ENCODE measurements at regions not wholly inside any gene's neighbourhood (a gene's known extent, or its start where the extent isn't known, plus 50 kb on each side); places are given as distances from the start of the nearest gene placed in this dataset.

DNA sequence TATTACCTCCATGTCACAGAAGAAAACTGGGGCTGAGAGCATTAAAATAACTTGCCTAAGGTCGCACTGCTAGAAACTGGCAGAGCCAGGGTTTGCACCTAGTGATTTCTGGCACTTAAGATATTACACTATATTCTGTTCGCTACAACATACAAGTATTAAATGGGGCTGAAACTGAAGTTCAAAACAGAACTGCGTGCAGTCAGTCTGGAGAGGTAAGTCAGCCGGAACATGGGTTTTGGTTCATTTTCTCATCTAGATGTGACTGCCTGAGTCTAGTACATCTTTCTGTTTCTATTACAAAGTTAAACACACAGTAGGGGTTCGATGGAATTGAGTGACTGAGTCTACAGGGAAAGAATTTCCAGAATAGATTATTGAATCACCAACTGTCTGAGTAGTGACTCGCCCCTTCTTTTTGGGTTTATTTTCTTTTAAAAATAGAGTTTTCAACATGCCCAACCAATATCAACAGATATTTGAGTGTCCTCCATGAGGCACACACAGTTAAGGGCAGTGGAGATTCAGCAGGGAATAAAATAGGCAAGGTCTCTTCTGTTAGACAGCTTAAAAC is 150.8 kb downstream of the RNF152 start:
- Mint-ChIP-seq H3K4me1 (no peaks in the 10 kb centered on the region), H3K27me3 (no peaks in the 10 kb centered on the region), H3K36me3 (ENCODE audit: low read depth) (no peaks in the 10 kb centered on the region), H3K9me3 (ENCODE audit: low read depth) (no peaks in the 10 kb centered on the region), H3K27ac (no peak overlapping the region), H3K4me3 (no peak overlapping the region)
- POLR2A ChIA-PET, result no interaction called here
- ATAC-seq (no peak), DNase-seq (no peak)
- intact Hi-C loops (cut with DNase I, micrococcal nuclease), result no loop called here
- CTCF ChIA-PET, result no interaction called here

DNA sequence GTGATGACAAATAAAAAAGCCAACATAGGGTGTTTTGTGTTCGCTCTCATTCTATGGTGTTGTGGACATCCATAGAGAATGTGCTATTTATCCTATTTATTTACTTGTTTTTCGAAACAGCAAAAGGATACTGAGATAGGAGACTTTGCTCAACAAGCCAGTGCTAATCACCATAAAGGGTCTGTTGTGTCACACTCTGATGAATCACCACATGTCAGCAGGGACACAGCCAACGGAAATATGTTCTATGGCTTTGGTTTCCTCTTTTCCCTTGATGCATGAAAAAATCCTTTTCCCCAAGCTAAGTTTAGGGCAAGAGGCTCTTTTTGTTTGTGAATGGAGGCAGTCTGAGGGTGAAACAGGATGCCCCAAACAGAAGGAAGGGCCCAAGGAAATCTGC is 154.3 kb downstream of the RNF152 start:
- no peak overlapping the region for H3K4me3 Mint-ChIP-seq
- DNase-seq (no peak), ATAC-seq (no peak)
- H3K9me3 Mint-ChIP-seq (ENCODE audit: low read depth), result no peaks in the 10 kb centered on the region
- ChIA-PET POLR2A (no interaction called here), CTCF (interaction anchor here (0.5 kb wide), 1 partner anchor 102 kb away, joined by 3 read pairs; no protein-coding TSS in a partner anchor)
- intact Hi-C loops (cut with DNase I, micrococcal nuclease), result no loop called here
- H3K27me3 Mint-ChIP-seq, result no peaks in the 10 kb centered on the region
- no peak overlapping the region for H3K27ac Mint-ChIP-seq
- no peaks in the 10 kb centered on the region for H3K36me3 Mint-ChIP-seq (ENCODE audit: low read depth)
- H3K4me1 Mint-ChIP-seq, result no peaks in the 10 kb centered on the region

DNA sequence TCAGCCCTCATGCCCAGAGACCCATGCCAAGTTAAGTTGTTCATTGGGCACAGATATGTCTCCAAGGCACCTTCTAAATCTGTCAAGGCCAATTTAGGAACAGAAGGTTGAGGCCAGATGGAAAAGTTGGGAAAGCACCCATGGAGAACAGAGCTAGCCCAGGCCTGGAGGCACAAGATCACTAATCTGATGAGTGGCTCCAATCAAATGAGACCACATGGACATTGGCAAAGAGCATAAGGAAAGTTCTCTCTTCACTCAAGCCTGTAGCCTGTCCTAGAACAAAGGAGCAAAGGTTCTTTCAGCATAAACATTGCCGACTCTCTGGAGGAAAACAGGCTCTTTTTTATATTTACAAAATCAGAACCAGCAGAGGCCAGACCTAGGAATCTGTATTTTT is 154.8 kb downstream of the RNF152 start:
- ChIA-PET CTCF (interaction anchor here (0.5 kb wide), 1 partner anchor 102 kb away, joined by 3 read pairs; no protein-coding TSS in a partner anchor), POLR2A (no interaction called here)
- DNase-seq (no peak), ATAC-seq (no peak)
- Mint-ChIP-seq H3K4me3 (no peak overlapping the region), H3K4me1 (no peaks in the 10 kb centered on the region), H3K27ac (no peak overlapping the region), H3K36me3 (ENCODE audit: low read depth) (no peaks in the 10 kb centered on the region), H3K9me3 (ENCODE audit: low read depth) (no peaks in the 10 kb centered on the region), H3K27me3 (no peaks in the 10 kb centered on the region)
- intact Hi-C loops (cut with DNase I, micrococcal nuclease), result no loop called here

DNA sequence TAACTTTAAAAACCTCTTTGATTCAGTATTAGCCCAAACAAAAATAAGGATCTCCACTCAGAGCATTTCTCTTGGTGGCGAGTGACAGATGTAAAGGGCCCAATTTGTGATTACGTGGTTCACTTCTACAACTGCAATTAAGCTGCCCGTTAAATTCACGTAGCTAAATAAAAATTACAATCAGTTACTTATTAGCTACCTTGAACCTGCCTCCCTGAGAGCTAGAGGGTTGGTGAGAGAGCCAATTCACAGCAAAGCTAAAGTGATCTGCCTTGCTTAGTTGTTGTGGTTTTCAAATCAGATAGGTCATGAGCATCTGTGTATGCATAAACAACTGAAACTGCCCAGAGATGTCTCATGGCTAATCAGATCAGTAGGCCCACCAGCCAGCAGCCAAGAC is 156.7 kb downstream of the RNF152 start:
- Mint-ChIP-seq H3K36me3 (ENCODE audit: low read depth) (no peaks in the 10 kb centered on the region), H3K27me3 (peaks cover 7% of the 10 kb centered on the region), H3K9me3 (ENCODE audit: low read depth) (no peaks in the 10 kb centered on the region), H3K4me1 (no peaks in the 10 kb centered on the region), H3K27ac (no peak overlapping the region), H3K4me3 (no peak overlapping the region)
- ChIA-PET CTCF (interaction anchor here (1.2 kb wide), 1 partner anchor 12 kb away, joined by 3 read pairs; no protein-coding TSS in a partner anchor), POLR2A (no interaction called here)
- ATAC-seq, result no peak
- intact Hi-C loops (cut with DNase I, micrococcal nuclease), result no loop called here
- DNase-seq, result no peak

DNA sequence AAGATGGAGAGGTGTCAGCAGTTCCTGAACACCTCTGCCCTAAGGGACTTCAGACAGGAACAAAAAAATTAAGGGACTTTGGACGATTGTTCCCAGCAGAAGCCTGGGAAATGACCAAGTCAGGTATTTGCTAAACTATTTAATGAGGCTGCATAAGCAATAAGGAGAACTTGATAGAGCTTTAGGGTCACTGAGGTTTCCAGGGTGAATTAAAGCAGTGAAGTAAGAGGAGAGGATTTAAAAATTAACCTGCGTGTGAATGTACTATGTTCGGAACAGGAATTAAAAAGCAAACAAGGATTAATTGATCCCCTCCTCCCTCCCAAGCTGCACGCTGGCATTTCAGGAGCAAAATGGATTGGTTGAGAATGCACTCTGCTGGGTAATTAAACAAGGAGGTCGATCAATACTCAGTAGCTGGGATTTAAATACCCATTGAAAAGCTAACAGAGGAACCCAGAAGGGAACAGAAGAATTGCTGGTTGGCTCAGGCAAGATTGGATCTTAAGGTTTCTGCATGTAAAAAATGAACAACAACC is 157.2 kb downstream of the RNF152 start:
- ChIA-PET POLR2A (no interaction called here), CTCF (interaction anchor here (1.2 to 1.5 kb wide), 2 partner anchors 11 to 154 kb away, joined by 3 read pairs; no protein-coding TSS in a partner anchor)
- no peaks in the 10 kb centered on the region for H3K36me3 Mint-ChIP-seq (ENCODE audit: low read depth)
- intact Hi-C loops (cut with DNase I, micrococcal nuclease), result no loop called here
- no peaks in the 10 kb centered on the region for H3K9me3 Mint-ChIP-seq (ENCODE audit: low read depth)
- H3K4me3 Mint-ChIP-seq, result no peak overlapping the region
- no peak for DNase-seq
- no peak for ATAC-seq
- no peaks in the 10 kb centered on the region for H3K4me1 Mint-ChIP-seq
- H3K27ac Mint-ChIP-seq, result no peak overlapping the region
- peaks cover 7% of the 10 kb centered on the region for H3K27me3 Mint-ChIP-seq

DNA sequence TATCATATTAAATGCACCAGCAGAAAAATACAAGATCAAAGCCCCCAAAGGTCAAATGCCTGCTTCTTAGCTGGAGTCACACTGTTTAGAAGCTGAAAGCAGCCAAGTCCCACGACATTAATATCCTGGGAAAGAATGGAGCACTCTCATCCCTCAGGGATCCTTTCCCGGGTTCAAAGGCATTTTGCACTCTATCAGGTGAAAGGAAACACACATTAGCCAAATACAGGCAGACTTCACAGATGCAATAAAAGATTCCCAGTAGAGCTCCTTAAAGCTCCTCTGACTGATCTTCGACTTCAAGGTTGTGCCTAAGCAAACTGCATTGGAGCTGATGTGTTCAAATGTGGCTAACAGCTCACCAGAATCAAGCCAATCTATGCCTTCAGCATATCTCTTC is 158.4 kb downstream of the RNF152 start:
- ATAC-seq, result no peak
- CTCF ChIA-PET, result interaction anchor here (0.7 to 1.5 kb wide), 2 partner anchors 153 to 319 kb away, joined by 3 read pairs; no protein-coding TSS in a partner anchor

DNA sequence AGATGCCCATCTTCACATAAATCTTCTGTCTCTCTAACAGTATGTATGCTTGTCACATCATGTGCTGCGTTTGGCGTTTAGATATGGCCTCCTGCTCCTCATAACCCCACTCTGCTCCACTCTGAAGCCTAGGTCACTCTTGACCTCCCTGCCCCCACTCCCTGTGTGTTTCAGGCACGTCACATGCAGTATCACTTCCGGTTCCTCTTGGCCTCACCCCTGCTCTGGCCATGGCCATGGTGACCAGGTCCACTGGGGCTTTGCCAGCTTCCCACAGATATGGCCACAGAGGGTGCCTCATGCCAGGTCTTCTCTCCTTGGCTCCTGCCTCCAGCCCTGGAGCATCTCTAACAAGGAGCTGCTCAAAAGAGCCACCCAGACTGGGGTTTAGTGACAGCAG is 160.0 kb downstream of the RNF152 start:
- Mint-ChIP-seq H3K4me1 (no peaks in the 10 kb centered on the region), H3K9me3 (ENCODE audit: low read depth) (no peaks in the 10 kb centered on the region), H3K27ac (no peak overlapping the region), H3K4me3 (no peak overlapping the region), H3K36me3 (ENCODE audit: low read depth) (no peaks in the 10 kb centered on the region), H3K27me3 (peaks cover 12% of the 10 kb centered on the region)
- intact Hi-C loops (cut with DNase I, micrococcal nuclease), result no loop called here
- ChIA-PET CTCF (no interaction called here), POLR2A (no interaction called here)
- ATAC-seq (no peak), DNase-seq (no peak)

More for the DNA sequence above, 158.4 kb downstream of the RNF152 start:
- Mint-ChIP-seq H3K36me3 (ENCODE audit: low read depth) (no peaks in the 10 kb centered on the region), H3K27me3 (peaks cover 12% of the 10 kb centered on the region), H3K9me3 (ENCODE audit: low read depth) (no peaks in the 10 kb centered on the region), H3K4me3 (no peak overlapping the region), H3K27ac (no peak overlapping the region), H3K4me1 (no peaks in the 10 kb centered on the region)
- no peak for DNase-seq
- POLR2A ChIA-PET, result no interaction called here
- intact Hi-C loops (cut with DNase I, micrococcal nuclease), result no loop called here

DNA sequence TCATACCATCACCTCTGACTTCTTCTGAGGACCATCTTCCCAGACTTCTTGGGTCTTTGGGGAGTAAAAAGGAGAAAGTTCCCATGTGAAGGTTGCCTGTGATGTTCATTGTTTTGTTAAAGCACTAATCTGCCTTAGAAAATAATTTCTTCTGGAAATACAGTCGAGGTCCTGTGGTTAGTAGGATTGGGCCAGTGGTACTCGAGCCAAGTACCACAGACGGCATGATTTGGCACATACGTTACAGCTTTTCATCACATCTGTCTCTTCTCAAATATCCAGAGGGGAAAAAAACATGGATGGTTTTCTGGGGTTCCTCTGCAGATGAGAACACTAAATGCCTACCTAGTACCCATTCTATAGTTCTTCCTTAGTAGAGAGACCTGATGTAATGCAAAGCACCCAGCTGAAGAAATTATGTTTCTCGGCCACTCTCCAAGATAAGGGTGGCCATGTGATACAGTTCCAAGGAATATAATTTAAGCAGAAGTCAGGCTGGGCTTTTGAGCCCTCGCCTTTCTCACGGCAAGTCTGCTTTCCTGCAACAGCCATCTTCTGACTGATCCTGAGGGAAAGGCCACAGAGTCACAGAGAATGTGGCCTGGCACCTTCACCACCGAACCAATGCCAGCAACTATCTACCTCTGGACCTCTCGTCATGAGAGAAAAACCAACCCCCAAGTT is 161.0 kb downstream of the RNF152 start:
- intact Hi-C loops (cut with DNase I, micrococcal nuclease), result no loop called here
- no peaks in the 10 kb centered on the region for H3K36me3 Mint-ChIP-seq (ENCODE audit: low read depth)
- peaks cover 2% of the 10 kb centered on the region for H3K9me3 Mint-ChIP-seq (ENCODE audit: low read depth)
- H3K4me3 Mint-ChIP-seq, result no peak overlapping the region
- CTCF ChIA-PET, result no interaction called here
- POLR2A ChIA-PET, result no interaction called here
- ATAC-seq, result no peak
- no peak for DNase-seq
- H3K4me1 Mint-ChIP-seq, result no peaks in the 10 kb centered on the region
- H3K27me3 Mint-ChIP-seq, result peaks cover 12% of the 10 kb centered on the region
- H3K27ac Mint-ChIP-seq, result no peak overlapping the region

DNA sequence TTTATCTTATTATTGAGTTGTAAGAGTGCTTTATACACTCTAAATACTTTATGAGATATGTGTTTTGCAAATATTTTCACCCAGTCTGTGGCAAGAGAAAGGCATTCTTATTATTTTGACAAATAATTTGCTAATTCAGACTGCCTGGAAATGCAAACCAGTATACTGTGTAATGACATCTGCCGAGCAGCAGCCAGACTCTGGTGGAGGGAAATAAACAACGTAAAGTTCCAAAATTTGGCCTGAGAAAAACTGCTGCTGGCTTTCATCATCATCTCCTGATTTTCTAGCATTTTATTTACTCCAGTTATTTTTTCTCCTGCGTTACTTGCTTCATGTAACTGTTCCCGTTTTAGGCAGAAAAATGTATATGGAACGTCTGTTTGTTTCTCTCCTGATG is 161.6 kb downstream of the RNF152 start:
- intact Hi-C loops (cut with DNase I, micrococcal nuclease), result no loop called here
- Mint-ChIP-seq H3K4me3 (no peak overlapping the region), H3K27me3 (peaks cover 12% of the 10 kb centered on the region), H3K9me3 (ENCODE audit: low read depth) (peaks cover 2% of the 10 kb centered on the region), H3K36me3 (ENCODE audit: low read depth) (no peaks in the 10 kb centered on the region), H3K4me1 (no peaks in the 10 kb centered on the region), H3K27ac (no peak overlapping the region)
- ChIA-PET CTCF (no interaction called here), POLR2A (no interaction called here)
- ATAC-seq, result no peak
- DNase-seq, result no peak

DNA sequence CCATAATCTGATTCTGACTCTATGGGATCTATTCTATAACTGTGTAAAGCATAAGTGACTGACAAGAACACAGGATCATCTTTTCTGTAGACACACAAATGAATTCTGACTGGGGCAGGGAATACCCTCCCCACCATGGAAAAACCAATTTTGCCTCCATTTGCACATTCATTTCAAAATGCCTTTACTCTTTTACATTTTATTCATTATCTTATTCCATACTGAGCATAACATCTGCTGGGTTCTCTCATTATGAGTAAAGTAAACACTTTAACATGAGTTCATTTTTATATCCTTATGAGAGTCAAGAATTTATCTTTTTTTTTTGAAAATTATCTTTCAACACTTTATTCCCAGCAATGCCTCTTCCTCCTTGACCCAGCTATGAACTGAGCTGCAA is 163.5 kb downstream of the RNF152 start:
- ChIA-PET POLR2A (no interaction called here), CTCF (no interaction called here)
- DNase-seq, result no peak
- H3K4me3 Mint-ChIP-seq, result no peak overlapping the region
- no peak for ATAC-seq
- no peaks in the 10 kb centered on the region for H3K4me1 Mint-ChIP-seq
- intact Hi-C loops (cut with DNase I, micrococcal nuclease), result no loop called here
- no peak overlapping the region for H3K27ac Mint-ChIP-seq
- no peaks in the 10 kb centered on the region for H3K36me3 Mint-ChIP-seq (ENCODE audit: low read depth)
- H3K9me3 Mint-ChIP-seq (ENCODE audit: low read depth), result peaks cover 2% of the 10 kb centered on the region
- peaks cover 12% of the 10 kb centered on the region for H3K27me3 Mint-ChIP-seq

DNA sequence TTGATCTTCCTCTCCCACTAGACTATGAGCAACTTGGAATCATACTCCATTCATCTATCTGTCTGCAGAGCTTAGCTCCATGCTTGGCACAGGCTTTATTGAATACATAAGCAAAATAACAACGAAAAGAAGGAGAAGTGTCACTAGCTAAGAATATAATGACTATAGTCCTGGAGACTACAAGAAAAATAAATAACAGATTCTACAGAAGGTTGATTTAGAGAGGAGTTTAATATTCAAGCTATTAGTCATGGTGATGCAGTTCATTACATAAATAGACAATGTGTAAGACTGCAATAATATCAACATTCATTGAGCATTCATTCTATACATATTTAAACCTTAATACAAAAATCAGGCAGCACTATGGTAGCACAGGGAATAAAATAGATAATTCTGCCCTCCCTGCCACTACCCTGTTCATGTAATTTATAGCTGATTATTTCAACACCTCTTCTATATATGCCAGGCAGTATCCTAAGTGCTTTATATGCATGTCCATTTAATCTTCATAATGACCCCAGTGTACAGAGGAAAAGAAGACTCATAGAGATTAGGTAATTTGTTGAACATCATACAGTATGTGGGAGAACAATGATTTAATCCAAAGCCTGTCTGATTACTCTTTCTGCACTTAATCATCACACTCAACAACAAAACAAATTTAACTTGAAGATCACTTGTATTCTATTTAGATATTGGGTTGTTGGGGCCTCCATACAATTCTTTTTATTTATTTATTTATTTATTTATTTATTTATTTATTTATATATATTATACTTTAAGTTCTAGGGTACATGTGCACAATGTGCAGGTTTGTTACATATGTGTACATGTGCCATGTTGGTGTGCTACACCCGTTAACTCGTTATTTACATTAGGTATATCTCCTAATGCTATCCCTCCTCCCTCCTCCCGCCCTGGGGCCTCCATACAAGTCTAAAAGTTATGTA is 165.3 kb downstream of the RNF152 start:
- Mint-ChIP-seq H3K9me3 (ENCODE audit: low read depth) (peaks cover 2% of the 10 kb centered on the region), H3K36me3 (ENCODE audit: low read depth) (no peaks in the 10 kb centered on the region), H3K27ac (no peak overlapping the region), H3K4me3 (no peak overlapping the region), H3K27me3 (peaks cover 10% of the 10 kb centered on the region), H3K4me1 (no peaks in the 10 kb centered on the region)
- ChIA-PET CTCF (interaction anchor here (0.6 kb wide), 2 partner anchors 588 to 1857 kb away, joined by 3 read pairs; no protein-coding TSS in a partner anchor), POLR2A (no interaction called here)
- DNase-seq (no peak), ATAC-seq (no peak)
- intact Hi-C loops (cut with DNase I, micrococcal nuclease), result no loop called here
